ENCODE measurements at regions not wholly inside any gene's neighbourhood (a gene's known extent, or its start where the extent isn't known, plus 50 kb on each side); places are given as distances from the start of the nearest gene placed in this dataset.
"Not testable (repeated sequence)": the region's sequence is repeated elsewhere in the genome, so short reads cannot be mapped to it uniquely, and the experiment has no call there.

DNA sequence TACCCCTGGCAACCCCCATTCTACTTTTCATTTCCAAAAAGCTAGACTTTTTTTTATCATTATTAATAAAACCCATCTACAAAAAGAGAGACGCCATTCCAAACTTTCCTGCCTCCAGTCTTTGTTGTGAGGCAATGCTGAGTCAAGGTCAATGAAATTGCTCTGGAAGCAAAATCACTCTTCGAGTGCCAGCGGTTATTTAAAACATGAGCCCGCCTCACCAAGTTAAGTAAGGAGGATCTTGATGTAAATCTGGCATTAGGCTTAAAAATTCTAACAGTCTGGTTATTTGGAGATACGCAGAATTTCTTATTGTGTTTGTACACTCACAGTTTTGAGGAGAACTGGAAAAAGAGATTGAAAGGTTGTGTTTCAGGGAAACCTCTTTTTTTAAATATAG lies 1196.3 kb downstream of the TYW1 start:
- intact Hi-C loops (cut with DNase I; ENCODE audit: low total_unique reads): no loop called here

GRCh38 chr7:68195642-68196041 lies 1199.0 kb downstream of the TYW1 start:
- H3K4me3 ChIP-seq; intact Hi-C loops (cut with DNase I; ENCODE audit: low total_unique reads); H3K27ac ChIP-seq; in situ Hi-C loops (cut with MboI; ENCODE audit: low sequenced_read_pairs in 4 of 4); H3K27me3 ChIP-seq; DNase-seq; H3K4me1 ChIP-seq; H3K9me3 ChIP-seq; H3K36me3 ChIP-seq; ATAC-seq: not testable (repeated sequence)

More for the DNA sequence above, 1196.3 kb downstream of the TYW1 start:
- Histone ChIP-seq H3K4me3 (no peak overlapping the region), H3K36me3 (no peaks in the 10 kb centered on the region), H3K27me3 (no peaks in the 10 kb centered on the region), H3K27ac (no peak overlapping the region), H3K4me1 (peaks cover 0 to 5% of the 10 kb centered on the region in 2 donors), H3K9me3 (no peaks in the 10 kb centered on the region)
- no peak for TF ChIP-seq POLR2A (IDR thresholded peaks at IDR 0.05)
- no peak for TF ChIP-seq CTCF (IDR thresholded peaks at IDR 0.05 in 4 of 5, conservative IDR thresholded peaks at IDR 0.05 in 1 of 5)
- DNase-seq: no peak
- in situ Hi-C loops (cut with MboI; ENCODE audit: low sequenced_read_pairs in 4 of 4): no loop called here
- no peak for ATAC-seq

- Histone ChIP-seq H3K27me3 (no peaks in the 10 kb centered on the region), H3K36me3 (no peaks in the 10 kb centered on the region), H3K4me3 (no peak overlapping the region), H3K4me1 (no peaks in the 10 kb centered on the region), H3K27ac (no peak overlapping the region), H3K9me3 (no peaks in the 10 kb centered on the region)
- intact Hi-C loops (cut with DNase I; ENCODE audit: low total_unique reads) (no loop called here), in situ Hi-C loops (cut with MboI; ENCODE audit: low sequenced_read_pairs in 4 of 4) (no loop called here)
- no peak for TF ChIP-seq POLR2A (IDR thresholded peaks at IDR 0.05)
- TF ChIP-seq CTCF (IDR thresholded peaks at IDR 0.05 in 4 of 5, conservative IDR thresholded peaks at IDR 0.05 in 1 of 5): no peak
- DNase-seq (no peak), ATAC-seq (no peak)
These were observed 1203.5 kb downstream of the TYW1 start for GRCh38 chr7:68200051-68200670.

GRCh38 chr7:68203251-68203650 lies 1206.6 kb downstream of the TYW1 start:
- Histone ChIP-seq H3K9me3 (no peaks in the 10 kb centered on the region), H3K27me3 (no peaks in the 10 kb centered on the region), H3K36me3 (no peaks in the 10 kb centered on the region), H3K27ac (no peak overlapping the region), H3K4me3 (no peak overlapping the region), H3K4me1 (no peaks in the 10 kb centered on the region)
- ATAC-seq: no peak
- intact Hi-C loops (cut with DNase I; ENCODE audit: low total_unique reads): no loop called here
- in situ Hi-C loops (cut with MboI; ENCODE audit: low sequenced_read_pairs in 4 of 4): no loop called here
- DNase-seq: no peak
- no peak for TF ChIP-seq CTCF (IDR thresholded peaks at IDR 0.05 in 4 of 5, conservative IDR thresholded peaks at IDR 0.05 in 1 of 5)
- TF ChIP-seq POLR2A (IDR thresholded peaks at IDR 0.05): no peak

GRCh38 chr7:68205826-68206225 lies 1209.2 kb downstream of the TYW1 start:
- intact Hi-C loops (cut with DNase I; ENCODE audit: low total_unique reads): no loop called here
- Histone ChIP-seq H3K4me1 (no peaks in the 10 kb centered on the region), H3K4me3 (no peak overlapping the region), H3K27me3 (no peaks in the 10 kb centered on the region), H3K36me3 (no peaks in the 10 kb centered on the region), H3K27ac (no peak overlapping the region), H3K9me3 (no peaks in the 10 kb centered on the region)
- in situ Hi-C loops (cut with MboI; ENCODE audit: low sequenced_read_pairs in 4 of 4): no loop called here
- no peak for DNase-seq
- no peak for ATAC-seq
- no peak for TF ChIP-seq CTCF (IDR thresholded peaks at IDR 0.05 in 4 of 5, conservative IDR thresholded peaks at IDR 0.05 in 1 of 5)
- no peak for TF ChIP-seq POLR2A (IDR thresholded peaks at IDR 0.05)

Measured in gastrocnemius medialis (tissue), 4 donors.